ENCODE measurements at regions not wholly inside any gene's neighbourhood (a gene's known extent, or its start where the extent isn't known, plus 50 kb on each side); places are given as distances from the start of the nearest gene placed in this dataset.
"Not testable (repeated sequence)": the region's sequence is repeated elsewhere in the genome, so short reads cannot be mapped to it uniquely, and the experiment has no call there.

GRCh38 chr1:242813490-242814091 is 289.1 kb upstream of the PLD5 start:
- Histone ChIP-seq H3K27me3 (ENCODE audit: control insufficient read depth, insufficient read depth) (no peaks in the 10 kb centered on the region), H3K4me3 (ENCODE audit: low read length) (no peak overlapping the region), H3K27ac (ENCODE audit: low read length) (no peak overlapping the region), H3K9me3 (ENCODE audit: control insufficient read depth, low read length) (no peaks in the 10 kb centered on the region), H3K4me1 (ENCODE audit: control insufficient read depth, insufficient read depth, low read length) (no peaks in the 10 kb centered on the region)
- DNase-seq (no peak), ATAC-seq (no peak)
- intact Hi-C loops (cut with DNase I) = no loop called here
- 79% methylated on average over 5 of the region's 5 CpGs for WGBS

GRCh38 chr1:242811092-242811840 is 286.8 kb upstream of the PLD5 start:
- DNase-seq (no peak), ATAC-seq (no peak)
- Histone ChIP-seq H3K27ac (ENCODE audit: low read length) (no peak overlapping the region), H3K4me3 (ENCODE audit: low read length) (no peak overlapping the region), H3K4me1 (ENCODE audit: control insufficient read depth, insufficient read depth, low read length) (no peaks in the 10 kb centered on the region), H3K9me3 (ENCODE audit: control insufficient read depth, low read length) (no peaks in the 10 kb centered on the region), H3K27me3 (ENCODE audit: control insufficient read depth, insufficient read depth) (no peaks in the 10 kb centered on the region)
- 59% methylated on average over 5 of the region's 5 CpGs for WGBS
- intact Hi-C loops (cut with DNase I) = no loop called here

DNA sequence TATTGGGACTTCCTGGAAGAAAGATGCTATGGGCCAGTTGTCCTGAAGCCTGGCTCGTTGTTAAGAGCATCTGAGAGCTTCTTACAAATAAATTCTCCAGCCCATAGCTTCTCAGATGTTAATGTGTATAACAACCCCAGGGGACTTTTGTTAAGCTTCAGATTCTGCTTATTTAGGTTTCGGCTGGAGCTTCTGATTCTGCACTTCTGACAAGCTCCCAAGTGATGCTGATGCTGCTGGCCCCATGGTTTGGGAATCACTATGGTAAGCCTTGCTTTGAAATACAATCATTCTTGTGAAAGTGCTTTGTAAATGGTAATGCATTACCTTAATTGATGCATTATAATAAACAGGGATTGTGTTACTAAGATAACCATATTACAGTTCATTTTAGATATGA is 281.8 kb upstream of the PLD5 start:
- Histone ChIP-seq H3K4me3 (ENCODE audit: low read length) (no peak overlapping the region), H3K27me3 (ENCODE audit: control insufficient read depth, insufficient read depth) (no peaks in the 10 kb centered on the region), H3K9me3 (ENCODE audit: control insufficient read depth, low read length) (no peaks in the 10 kb centered on the region), H3K4me1 (ENCODE audit: control insufficient read depth, insufficient read depth, low read length) (no peaks in the 10 kb centered on the region), H3K27ac (ENCODE audit: low read length) (no peak overlapping the region)
- ATAC-seq (no peak), DNase-seq (no peak)
- 51% methylated on average over 2 of the region's 2 CpGs for WGBS
- intact Hi-C loops (cut with DNase I) = no loop called here

- H3K4me3 ChIP-seq (ENCODE audit: low read length); H3K27ac ChIP-seq (ENCODE audit: low read length); ATAC-seq; intact Hi-C loops (cut with DNase I); H3K27me3 ChIP-seq (ENCODE audit: control insufficient read depth, insufficient read depth); H3K9me3 ChIP-seq (ENCODE audit: control insufficient read depth, low read length); DNase-seq; H3K4me1 ChIP-seq (ENCODE audit: control insufficient read depth, insufficient read depth, low read length): not testable (repeated sequence)
- 54% methylated on average over 1 of the region's 1 CpG for WGBS
These were observed 280.9 kb upstream of the PLD5 start for GRCh38 chr1:242805360-242805759.

DNA sequence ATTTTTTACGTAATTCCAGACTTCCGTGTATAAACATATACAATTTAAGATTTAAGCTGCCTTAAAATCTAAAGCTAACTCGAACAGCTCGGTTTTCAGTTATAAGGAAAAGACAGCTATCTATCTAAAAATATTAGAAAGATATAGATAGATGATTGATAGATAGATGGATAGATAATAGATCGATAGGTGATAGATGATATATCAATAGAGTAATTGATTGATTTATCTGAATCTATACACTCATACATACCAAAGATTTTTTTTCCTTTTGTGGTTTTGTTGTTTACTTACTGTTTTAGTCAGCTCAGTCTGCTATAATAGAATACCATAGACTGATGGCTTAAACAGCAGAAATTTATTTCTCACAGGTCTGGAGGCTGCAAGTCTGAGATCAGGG is 278.5 kb upstream of the PLD5 start:
- H3K9me3 ChIP-seq (ENCODE audit: control insufficient read depth, low read length) = no peaks in the 10 kb centered on the region
- H3K4me3 ChIP-seq (ENCODE audit: low read length) = no peak overlapping the region
- no peak overlapping the region for H3K27ac ChIP-seq (ENCODE audit: low read length)
- intact Hi-C loops (cut with DNase I) = no loop called here
- no peak for DNase-seq
- WGBS = 84% methylated on average over 5 of the region's 5 CpGs
- no peak for ATAC-seq
- no peaks in the 10 kb centered on the region for H3K27me3 ChIP-seq (ENCODE audit: control insufficient read depth, insufficient read depth)
- H3K4me1 ChIP-seq (ENCODE audit: control insufficient read depth, insufficient read depth, low read length) = no peaks in the 10 kb centered on the region

DNA sequence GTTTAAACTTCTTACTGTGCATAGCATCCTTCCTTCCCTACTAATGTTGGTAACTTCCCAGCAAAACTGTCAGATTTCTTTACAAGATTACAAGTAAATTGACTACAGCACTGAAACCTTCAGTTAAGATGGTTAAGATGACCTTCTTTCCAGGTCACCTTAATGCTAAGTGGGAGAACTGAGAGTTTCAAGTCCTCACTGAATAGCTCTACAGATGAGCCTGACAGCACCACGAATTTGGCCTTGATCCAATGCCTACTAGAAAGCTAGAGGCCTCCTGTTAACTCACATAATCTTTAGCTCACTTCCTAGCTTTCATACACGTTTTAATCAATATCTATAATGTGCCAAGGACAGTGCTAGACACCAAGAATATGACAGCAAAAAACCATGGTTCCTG is 276.0 kb upstream of the PLD5 start:
- no peak overlapping the region for H3K4me3 ChIP-seq (ENCODE audit: low read length)
- DNase-seq (no peak), ATAC-seq (no peak)
- no peaks in the 10 kb centered on the region for H3K27me3 ChIP-seq (ENCODE audit: control insufficient read depth, insufficient read depth)
- H3K27ac ChIP-seq (ENCODE audit: low read length) = no peak overlapping the region
- H3K9me3 ChIP-seq (ENCODE audit: control insufficient read depth, low read length) = no peaks in the 10 kb centered on the region
- H3K4me1 ChIP-seq (ENCODE audit: control insufficient read depth, insufficient read depth, low read length) = no peaks in the 10 kb centered on the region
- 20% methylated on average over 2 of the region's 2 CpGs for WGBS
- intact Hi-C loops (cut with DNase I) = no loop called here

GRCh38 chr1:242797856-242798255 is 273.4 kb upstream of the PLD5 start:
- H3K4me1 ChIP-seq (ENCODE audit: control insufficient read depth, insufficient read depth, low read length) = no peaks in the 10 kb centered on the region
- H3K9me3 ChIP-seq (ENCODE audit: control insufficient read depth, low read length) = no peaks in the 10 kb centered on the region
- no peak for ATAC-seq
- H3K27me3 ChIP-seq (ENCODE audit: control insufficient read depth, insufficient read depth) = no peaks in the 10 kb centered on the region
- no peak overlapping the region for H3K27ac ChIP-seq (ENCODE audit: low read length)
- no peak for DNase-seq
- intact Hi-C loops (cut with DNase I) = no loop called here
- no peak overlapping the region for H3K4me3 ChIP-seq (ENCODE audit: low read length)

DNA sequence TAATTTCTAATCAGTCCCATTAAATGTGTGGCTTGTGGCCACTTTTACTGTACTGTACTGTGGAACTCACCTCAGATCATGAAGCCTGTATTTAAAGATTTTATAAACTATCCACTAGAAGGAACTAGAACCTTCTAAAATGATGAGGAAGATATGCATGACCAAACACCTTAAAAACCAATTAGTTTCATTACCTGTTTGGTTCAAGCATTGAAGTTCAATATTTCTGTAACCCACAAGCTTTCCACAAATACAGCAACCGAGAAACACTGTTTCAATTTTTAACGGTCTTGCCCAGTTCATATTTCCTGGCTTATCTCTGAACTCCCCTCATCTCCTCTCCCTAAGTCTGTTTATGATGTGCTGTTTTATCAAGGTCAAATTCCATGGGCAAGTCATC is 264.3 kb upstream of the PLD5 start:
- no peak overlapping the region for H3K4me3 ChIP-seq (ENCODE audit: low read length)
- DNase-seq (no peak), ATAC-seq (no peak)
- H3K27ac ChIP-seq (ENCODE audit: low read length) = no peak overlapping the region
- intact Hi-C loops (cut with DNase I) = no loop called here
- H3K4me1 ChIP-seq (ENCODE audit: control insufficient read depth, insufficient read depth, low read length) = no peaks in the 10 kb centered on the region
- no peaks in the 10 kb centered on the region for H3K9me3 ChIP-seq (ENCODE audit: control insufficient read depth, low read length)
- no peaks in the 10 kb centered on the region for H3K27me3 ChIP-seq (ENCODE audit: control insufficient read depth, insufficient read depth)
- WGBS = 15% methylated on average over 2 of the region's 2 CpGs

DNA sequence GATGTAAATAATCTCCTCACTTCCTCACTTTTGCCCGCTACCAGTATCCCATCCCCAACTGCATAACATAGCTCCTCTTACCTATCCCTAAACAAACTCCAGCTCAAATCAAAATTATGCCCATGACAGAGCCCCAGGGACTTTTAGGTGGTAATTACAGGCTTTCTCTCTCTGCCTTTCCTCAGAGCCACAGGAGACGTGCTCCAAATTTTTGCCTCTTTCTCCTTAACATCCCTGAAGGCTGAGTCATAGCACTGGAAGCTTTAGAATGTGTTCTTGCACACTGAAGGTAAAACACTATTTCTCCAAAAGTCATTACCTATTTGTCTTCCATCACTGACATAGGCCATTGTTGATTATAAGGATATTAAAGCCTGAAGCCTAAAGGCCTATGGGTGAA is 263.5 kb upstream of the PLD5 start:
- Histone ChIP-seq H3K4me1 (ENCODE audit: control insufficient read depth, insufficient read depth, low read length) (no peaks in the 10 kb centered on the region), H3K27ac (ENCODE audit: low read length) (no peak overlapping the region), H3K27me3 (ENCODE audit: control insufficient read depth, insufficient read depth) (no peaks in the 10 kb centered on the region), H3K9me3 (ENCODE audit: control insufficient read depth, low read length) (no peaks in the 10 kb centered on the region), H3K4me3 (ENCODE audit: low read length) (no peak overlapping the region)
- intact Hi-C loops (cut with DNase I) = no loop called here
- DNase-seq (no peak), ATAC-seq (no peak)
- 75% methylated on average over 2 of the region's 2 CpGs for WGBS

DNA sequence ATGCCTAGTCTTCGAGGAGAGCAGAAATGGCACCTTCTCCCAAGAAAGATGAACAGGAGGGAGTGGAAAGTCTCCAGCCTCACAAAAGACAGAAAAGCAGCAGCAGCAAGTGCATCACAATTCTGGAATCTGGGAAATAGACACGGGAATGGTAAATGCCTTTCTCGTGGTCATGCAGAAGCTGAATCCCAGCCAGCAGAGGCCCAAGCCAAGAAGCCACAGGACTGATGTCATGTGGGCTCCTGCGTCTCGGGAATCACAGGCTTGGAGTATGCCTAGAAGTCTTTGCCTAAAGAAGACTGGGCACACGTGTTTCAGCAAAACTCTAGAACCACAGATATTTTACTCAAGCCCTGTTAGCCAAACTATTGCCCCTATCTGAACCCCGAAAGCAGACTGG is 260.3 kb upstream of the PLD5 start:
- Histone ChIP-seq H3K27ac (ENCODE audit: low read length) (no peak overlapping the region), H3K4me3 (ENCODE audit: low read length) (no peak overlapping the region), H3K9me3 (ENCODE audit: control insufficient read depth, low read length) (no peaks in the 10 kb centered on the region), H3K4me1 (ENCODE audit: control insufficient read depth, insufficient read depth, low read length) (no peaks in the 10 kb centered on the region), H3K27me3 (ENCODE audit: control insufficient read depth, insufficient read depth) (no peaks in the 10 kb centered on the region)
- intact Hi-C loops (cut with DNase I) = no loop called here
- no peak for DNase-seq
- ATAC-seq = no peak
- 42% methylated on average over 7 of the region's 7 CpGs for WGBS

DNA sequence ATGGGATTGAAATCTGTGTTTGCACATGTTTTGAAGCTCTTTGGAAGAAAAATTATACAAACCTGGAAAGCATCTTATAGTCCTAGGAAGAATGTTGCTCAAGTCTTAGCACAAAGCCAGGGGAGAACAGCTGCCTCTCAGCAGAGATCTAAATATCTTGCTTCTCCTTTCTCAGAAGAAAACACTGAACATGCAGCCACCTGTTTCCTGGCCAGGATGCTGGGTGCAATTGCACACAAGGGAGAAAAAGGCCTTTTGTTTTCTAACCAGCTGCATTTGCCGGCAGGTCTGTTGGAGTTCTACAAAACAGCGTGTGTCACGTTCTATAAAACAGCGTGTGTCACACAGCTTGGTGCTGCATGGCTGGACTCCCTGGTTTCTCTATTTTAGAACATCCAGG is 259.6 kb upstream of the PLD5 start:
- no peak overlapping the region for H3K4me3 ChIP-seq (ENCODE audit: low read length)
- H3K27me3 ChIP-seq (ENCODE audit: control insufficient read depth, insufficient read depth) = no peaks in the 10 kb centered on the region
- no peaks in the 10 kb centered on the region for H3K4me1 ChIP-seq (ENCODE audit: control insufficient read depth, insufficient read depth, low read length)
- DNase-seq = no peak
- no peak for ATAC-seq
- no peak overlapping the region for H3K27ac ChIP-seq (ENCODE audit: low read length)
- no peaks in the 10 kb centered on the region for H3K9me3 ChIP-seq (ENCODE audit: control insufficient read depth, low read length)
- WGBS = 70% methylated on average over 4 of the region's 4 CpGs
- intact Hi-C loops (cut with DNase I) = no loop called here

DNA sequence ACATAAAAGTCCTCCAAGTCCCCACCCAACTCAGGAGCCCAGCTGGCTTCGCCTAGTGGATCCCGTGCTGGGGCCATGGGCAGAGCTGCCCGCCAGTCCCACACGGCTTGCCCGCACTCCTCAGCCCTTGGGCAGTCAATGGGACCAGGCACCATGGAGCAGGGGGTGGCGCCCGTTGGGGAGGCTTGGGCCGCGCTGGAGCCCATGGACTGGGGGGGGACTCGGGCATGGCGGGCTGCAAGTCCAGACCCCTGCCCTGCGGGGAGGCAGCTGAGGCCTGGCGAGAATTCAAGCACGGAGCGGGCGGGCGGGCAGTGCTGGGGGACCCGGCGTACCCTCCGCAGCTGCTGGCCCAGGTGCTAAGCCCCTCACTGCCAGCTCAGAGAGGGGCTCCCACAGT is 249.8 kb upstream of the PLD5 start:
- no peak overlapping the region for H3K27ac ChIP-seq (ENCODE audit: low read length)
- no peaks in the 10 kb centered on the region for H3K27me3 ChIP-seq (ENCODE audit: control insufficient read depth, insufficient read depth)
- H3K4me3 ChIP-seq (ENCODE audit: low read length) = no peak overlapping the region
- intact Hi-C loops (cut with DNase I) = no loop called here
- 95% methylated on average over 20 of the region's 20 CpGs for WGBS
- no peaks in the 10 kb centered on the region for H3K4me1 ChIP-seq (ENCODE audit: control insufficient read depth, insufficient read depth, low read length)
- H3K9me3 ChIP-seq (ENCODE audit: control insufficient read depth, low read length) = peaks cover 2% of the 10 kb centered on the region
- peak in 2 of 3 donors; percentile 26 to 51 for DNase-seq
- no peak for ATAC-seq

Data from right cardiac atrium (tissue), 5 donors.